ENCODE measurements at regions not wholly inside any gene's neighbourhood (a gene's known extent, or its start where the extent isn't known, plus 50 kb on each side); places are given as distances from the start of the nearest gene placed in this dataset.

DNA sequence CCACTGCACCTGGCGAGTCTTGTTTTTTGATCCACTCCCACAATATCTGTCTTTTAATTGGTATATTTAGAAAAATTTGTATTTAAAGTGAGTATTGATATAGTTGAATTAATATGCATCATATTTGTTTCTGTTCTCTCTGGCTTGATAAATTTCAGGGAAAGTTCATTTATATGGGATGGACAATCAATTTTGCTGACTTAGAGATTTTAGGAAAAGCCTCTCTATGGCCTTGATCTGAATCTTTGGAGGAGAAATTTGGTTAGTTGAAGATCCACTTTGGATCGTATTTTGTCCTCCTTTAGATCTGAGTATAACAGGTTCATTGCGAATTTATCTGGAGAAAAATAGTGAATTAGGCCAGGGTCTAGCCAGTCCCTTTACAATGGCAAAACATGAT lies 67.2 kb downstream of the SPRY2 start:
- CTCF ChIA-PET, result no interaction called here
- H3K4me3 Mint-ChIP-seq, result no peak overlapping the region
- TF ChIP-seq, protein P1, sequence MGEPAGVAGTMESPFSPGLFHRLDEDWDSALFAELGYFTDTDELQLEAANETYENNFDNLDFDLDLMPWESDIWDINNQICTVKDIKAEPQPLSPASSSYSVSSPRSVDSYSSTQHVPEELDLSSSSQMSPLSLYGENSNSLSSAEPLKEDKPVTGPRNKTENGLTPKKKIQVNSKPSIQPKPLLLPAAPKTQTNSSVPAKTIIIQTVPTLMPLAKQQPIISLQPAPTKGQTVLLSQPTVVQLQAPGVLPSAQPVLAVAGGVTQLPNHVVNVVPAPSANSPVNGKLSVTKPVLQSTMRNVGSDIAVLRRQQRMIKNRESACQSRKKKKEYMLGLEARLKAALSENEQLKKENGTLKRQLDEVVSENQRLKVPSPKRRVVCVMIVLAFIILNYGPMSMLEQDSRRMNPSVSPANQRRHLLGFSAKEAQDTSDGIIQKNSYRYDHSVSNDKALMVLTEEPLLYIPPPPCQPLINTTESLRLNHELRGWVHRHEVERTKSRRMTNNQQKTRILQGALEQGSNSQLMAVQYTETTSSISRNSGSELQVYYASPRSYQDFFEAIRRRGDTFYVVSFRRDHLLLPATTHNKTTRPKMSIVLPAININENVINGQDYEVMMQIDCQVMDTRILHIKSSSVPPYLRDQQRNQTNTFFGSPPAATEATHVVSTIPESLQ (CRISPR knock-in tag; IDR thresholded peaks at IDR 0.05), result no peak
- TF ChIP-seq RORB (CRISPR knock-in tag; IDR thresholded peaks at IDR 0.05), result no peak
- TF ChIP-seq, protein P2, sequence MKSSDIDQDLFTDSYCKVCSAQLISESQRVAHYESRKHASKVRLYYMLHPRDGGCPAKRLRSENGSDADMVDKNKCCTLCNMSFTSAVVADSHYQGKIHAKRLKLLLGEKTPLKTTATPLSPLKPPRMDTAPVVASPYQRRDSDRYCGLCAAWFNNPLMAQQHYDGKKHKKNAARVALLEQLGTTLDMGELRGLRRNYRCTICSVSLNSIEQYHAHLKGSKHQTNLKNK (CRISPR knock-in tag; IDR thresholded peaks at IDR 0.05), result no peak
- TF ChIP-seq, protein P3, sequence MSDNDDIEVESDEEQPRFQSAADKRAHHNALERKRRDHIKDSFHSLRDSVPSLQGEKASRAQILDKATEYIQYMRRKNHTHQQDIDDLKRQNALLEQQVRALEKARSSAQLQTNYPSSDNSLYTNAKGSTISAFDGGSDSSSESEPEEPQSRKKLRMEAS (CRISPR knock-in tag; IDR thresholded peaks at IDR 0.05), result no peak
- TF ChIP-seq ETV6 (CRISPR knock-in tag; IDR thresholded peaks at IDR 0.05), result no peak
- TF ChIP-seq, protein P4, sequence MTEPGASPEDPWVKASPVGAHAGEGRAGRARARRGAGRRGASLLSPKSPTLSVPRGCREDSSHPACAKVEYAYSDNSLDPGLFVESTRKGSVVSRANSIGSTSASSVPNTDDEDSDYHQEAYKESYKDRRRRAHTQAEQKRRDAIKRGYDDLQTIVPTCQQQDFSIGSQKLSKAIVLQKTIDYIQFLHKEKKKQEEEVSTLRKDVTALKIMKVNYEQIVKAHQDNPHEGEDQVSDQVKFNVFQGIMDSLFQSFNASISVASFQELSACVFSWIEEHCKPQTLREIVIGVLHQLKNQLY (CRISPR knock-in tag; IDR thresholded peaks at IDR 0.05), result no peak
- TF ChIP-seq, protein P5, sequence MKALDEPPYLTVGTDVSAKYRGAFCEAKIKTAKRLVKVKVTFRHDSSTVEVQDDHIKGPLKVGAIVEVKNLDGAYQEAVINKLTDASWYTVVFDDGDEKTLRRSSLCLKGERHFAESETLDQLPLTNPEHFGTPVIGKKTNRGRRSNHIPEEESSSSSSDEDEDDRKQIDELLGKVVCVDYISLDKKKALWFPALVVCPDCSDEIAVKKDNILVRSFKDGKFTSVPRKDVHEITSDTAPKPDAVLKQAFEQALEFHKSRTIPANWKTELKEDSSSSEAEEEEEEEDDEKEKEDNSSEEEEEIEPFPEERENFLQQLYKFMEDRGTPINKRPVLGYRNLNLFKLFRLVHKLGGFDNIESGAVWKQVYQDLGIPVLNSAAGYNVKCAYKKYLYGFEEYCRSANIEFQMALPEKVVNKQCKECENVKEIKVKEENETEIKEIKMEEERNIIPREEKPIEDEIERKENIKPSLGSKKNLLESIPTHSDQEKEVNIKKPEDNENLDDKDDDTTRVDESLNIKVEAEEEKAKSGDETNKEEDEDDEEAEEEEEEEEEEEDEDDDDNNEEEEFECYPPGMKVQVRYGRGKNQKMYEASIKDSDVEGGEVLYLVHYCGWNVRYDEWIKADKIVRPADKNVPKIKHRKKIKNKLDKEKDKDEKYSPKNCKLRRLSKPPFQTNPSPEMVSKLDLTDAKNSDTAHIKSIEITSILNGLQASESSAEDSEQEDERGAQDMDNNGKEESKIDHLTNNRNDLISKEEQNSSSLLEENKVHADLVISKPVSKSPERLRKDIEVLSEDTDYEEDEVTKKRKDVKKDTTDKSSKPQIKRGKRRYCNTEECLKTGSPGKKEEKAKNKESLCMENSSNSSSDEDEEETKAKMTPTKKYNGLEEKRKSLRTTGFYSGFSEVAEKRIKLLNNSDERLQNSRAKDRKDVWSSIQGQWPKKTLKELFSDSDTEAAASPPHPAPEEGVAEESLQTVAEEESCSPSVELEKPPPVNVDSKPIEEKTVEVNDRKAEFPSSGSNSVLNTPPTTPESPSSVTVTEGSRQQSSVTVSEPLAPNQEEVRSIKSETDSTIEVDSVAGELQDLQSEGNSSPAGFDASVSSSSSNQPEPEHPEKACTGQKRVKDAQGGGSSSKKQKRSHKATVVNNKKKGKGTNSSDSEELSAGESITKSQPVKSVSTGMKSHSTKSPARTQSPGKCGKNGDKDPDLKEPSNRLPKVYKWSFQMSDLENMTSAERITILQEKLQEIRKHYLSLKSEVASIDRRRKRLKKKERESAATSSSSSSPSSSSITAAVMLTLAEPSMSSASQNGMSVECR (CRISPR knock-in tag; IDR thresholded peaks at IDR 0.05; ENCODE audit: borderline replicate concordance), result no peak
- no peak for TF ChIP-seq ZNF416 (CRISPR knock-in tag; IDR thresholded peaks at IDR 0.05)
- TF ChIP-seq, protein P6, sequence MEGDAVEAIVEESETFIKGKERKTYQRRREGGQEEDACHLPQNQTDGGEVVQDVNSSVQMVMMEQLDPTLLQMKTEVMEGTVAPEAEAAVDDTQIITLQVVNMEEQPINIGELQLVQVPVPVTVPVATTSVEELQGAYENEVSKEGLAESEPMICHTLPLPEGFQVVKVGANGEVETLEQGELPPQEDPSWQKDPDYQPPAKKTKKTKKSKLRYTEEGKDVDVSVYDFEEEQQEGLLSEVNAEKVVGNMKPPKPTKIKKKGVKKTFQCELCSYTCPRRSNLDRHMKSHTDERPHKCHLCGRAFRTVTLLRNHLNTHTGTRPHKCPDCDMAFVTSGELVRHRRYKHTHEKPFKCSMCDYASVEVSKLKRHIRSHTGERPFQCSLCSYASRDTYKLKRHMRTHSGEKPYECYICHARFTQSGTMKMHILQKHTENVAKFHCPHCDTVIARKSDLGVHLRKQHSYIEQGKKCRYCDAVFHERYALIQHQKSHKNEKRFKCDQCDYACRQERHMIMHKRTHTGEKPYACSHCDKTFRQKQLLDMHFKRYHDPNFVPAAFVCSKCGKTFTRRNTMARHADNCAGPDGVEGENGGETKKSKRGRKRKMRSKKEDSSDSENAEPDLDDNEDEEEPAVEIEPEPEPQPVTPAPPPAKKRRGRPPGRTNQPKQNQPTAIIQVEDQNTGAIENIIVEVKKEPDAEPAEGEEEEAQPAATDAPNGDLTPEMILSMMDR (IDR thresholded peaks at IDR 0.05), result no peak

DNA sequence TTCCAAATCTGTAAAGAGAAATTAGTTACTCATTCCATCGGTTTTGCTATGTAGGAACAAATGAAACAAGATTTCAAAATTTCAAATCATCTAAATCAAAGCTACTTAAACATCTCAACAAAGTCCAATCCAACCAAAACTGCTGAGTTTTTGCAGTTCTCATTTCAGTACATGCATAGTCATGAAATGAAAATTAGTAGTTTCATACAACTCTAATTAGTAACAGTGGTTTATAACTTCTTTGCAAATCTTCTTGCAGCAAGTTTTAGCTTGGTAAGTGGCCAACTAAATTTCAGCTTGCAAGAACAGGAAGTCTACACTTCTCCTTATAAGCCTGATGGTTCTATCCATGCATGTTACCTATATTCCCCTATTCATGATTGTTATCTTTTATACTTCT lies 75.6 kb downstream of the SPRY2 start:
- H3K4me1 Mint-ChIP-seq, result peaks cover 11% of the 10 kb centered on the region; the same call in 1 of the 2 replicates
- H3K27ac Mint-ChIP-seq, result no peak overlapping the region
- peaks cover 37% of the 10 kb centered on the region for H3K9me3 Mint-ChIP-seq
- no peak for DNase-seq (ENCODE audit: low spot score)
- no peaks in the 10 kb centered on the region; the same call in 1 of the 2 replicates for H3K27me3 Mint-ChIP-seq (ENCODE audit: low read depth)
- no peak for ATAC-seq
- TF ChIP-seq, protein P7, sequence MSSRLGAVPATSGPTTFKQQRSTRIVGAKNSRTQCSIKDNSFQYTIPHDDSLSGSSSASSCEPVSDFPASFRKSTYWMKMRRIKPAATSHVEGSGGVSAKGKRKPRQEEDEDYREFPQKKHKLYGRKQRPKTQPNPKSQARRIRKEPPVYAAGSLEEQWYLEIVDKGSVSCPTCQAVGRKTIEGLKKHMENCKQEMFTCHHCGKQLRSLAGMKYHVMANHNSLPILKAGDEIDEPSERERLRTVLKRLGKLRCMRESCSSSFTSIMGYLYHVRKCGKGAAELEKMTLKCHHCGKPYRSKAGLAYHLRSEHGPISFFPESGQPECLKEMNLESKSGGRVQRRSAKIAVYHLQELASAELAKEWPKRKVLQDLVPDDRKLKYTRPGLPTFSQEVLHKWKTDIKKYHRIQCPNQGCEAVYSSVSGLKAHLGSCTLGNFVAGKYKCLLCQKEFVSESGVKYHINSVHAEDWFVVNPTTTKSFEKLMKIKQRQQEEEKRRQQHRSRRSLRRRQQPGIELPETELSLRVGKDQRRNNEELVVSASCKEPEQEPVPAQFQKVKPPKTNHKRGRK (CRISPR knock-in tag; IDR thresholded peaks at IDR 0.05; ENCODE audit: borderline replicate concordance), result no peak
- TF ChIP-seq ELF4 (CRISPR knock-in tag; IDR thresholded peaks at IDR 0.05; ENCODE audit: low read depth) (no peak), ETV6 (CRISPR knock-in tag; IDR thresholded peaks at IDR 0.05) (no peak), ATF1 (CRISPR knock-in tag; IDR thresholded peaks at IDR 0.05) (no peak), SMAD4 (CRISPR knock-in tag; IDR thresholded peaks at IDR 0.05) (no peak)
- TF ChIP-seq, protein P8, sequence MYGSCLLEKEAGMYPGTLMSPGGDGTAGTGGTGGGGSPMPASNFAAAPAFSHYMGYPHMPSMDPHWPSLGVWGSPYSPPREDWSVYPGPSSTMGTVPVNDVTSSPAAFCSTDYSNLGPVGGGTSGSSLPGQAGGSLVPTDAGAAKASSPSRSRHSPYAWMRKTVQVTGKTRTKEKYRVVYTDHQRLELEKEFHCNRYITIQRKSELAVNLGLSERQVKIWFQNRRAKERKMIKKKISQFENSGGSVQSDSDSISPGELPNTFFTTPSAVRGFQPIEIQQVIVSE (CRISPR knock-in tag; IDR thresholded peaks at IDR 0.05; ENCODE audit: borderline replicate concordance), result no peak
- TF ChIP-seq, protein P3 (CRISPR knock-in tag; IDR thresholded peaks at IDR 0.05), result no peak
- ChIA-PET CTCF (no interaction called here), POLR2A (no interaction called here)
- H3K36me3 Mint-ChIP-seq, result peaks cover 27% of the 10 kb centered on the region
- H3K4me3 Mint-ChIP-seq, result no peak overlapping the region

More for the DNA sequence above, 67.2 kb downstream of the SPRY2 start:
- Mint-ChIP-seq H3K9me3 (peaks cover 37% of the 10 kb centered on the region), H3K4me1 (peaks cover 31% of the 10 kb centered on the region), H3K27ac (no peak overlapping the region), H3K36me3 (peaks cover 35% of the 10 kb centered on the region), H3K27me3 (ENCODE audit: low read depth) (no peaks in the 10 kb centered on the region)
- no peak for ATAC-seq
- DNase-seq (ENCODE audit: low spot score), result no peak
- POLR2A ChIA-PET, result no interaction called here
